Right atrium auricular region (tissue), 2 donors: ENCODE measurements at regions not wholly inside any gene's neighbourhood (a gene's known extent, or its start where the extent isn't known, plus 50 kb on each side); places are given as distances from the start of the nearest gene placed in this dataset.

Source experiments
- DNase-seq: peaks from one replicate; pipeline ENCODE4 v3.0.0-alpha.2; 2019; ENCODE audit warnings: low spot score
- H3K27ac ChIP-seq, 2 donors: fragments of 200-600 bp; sonication (generic); 1 replicate in 1 of 2; 2 replicates in 1 of 2; pipeline ENCODE4 v1.5.1; 2016 to 2019
- H3K27me3 ChIP-seq, 2 donors: fragments of 200-600 bp; sonication (generic); one replicate each; pipeline versions ENCODE4 v1.5.1 to v1.6.0; 2017 to 2019
- H3K36me3 ChIP-seq: fragments of 200-600 bp; sonication (generic); one replicate; pipeline ENCODE4 v1.5.1; 2016
- H3K4me1 ChIP-seq, 2 donors: fragments of 200-600 bp; sonication (generic); one replicate each; pipeline versions ENCODE4 v1.5.1 to v1.6.0; 2017 to 2019
- H3K4me3 ChIP-seq, 2 donors: fragments of 200-600 bp; sonication (generic); 1 replicate in 1 of 2; 2 replicates in 1 of 2; pipeline ENCODE4 v1.5.1; 2017 to 2019; ENCODE audit warnings: mild to moderate bottlenecking in 1 of 2, moderate library complexity in 1 of 2
- H3K9me3 ChIP-seq, 2 donors: fragments of 200-600 bp; sonication (generic); one replicate each; pipeline ENCODE4 v1.5.1; 2019
- TF ChIP-seq, protein P1 (sequence below), 2 donors: fragments of 200-600 bp; sonication (generic); IDR thresholded peaks; one replicate each; pipeline ENCODE4 v1.5.1; 2019; ENCODE audit warnings: antibody characterized with exemption in 2 of 2

DNA sequence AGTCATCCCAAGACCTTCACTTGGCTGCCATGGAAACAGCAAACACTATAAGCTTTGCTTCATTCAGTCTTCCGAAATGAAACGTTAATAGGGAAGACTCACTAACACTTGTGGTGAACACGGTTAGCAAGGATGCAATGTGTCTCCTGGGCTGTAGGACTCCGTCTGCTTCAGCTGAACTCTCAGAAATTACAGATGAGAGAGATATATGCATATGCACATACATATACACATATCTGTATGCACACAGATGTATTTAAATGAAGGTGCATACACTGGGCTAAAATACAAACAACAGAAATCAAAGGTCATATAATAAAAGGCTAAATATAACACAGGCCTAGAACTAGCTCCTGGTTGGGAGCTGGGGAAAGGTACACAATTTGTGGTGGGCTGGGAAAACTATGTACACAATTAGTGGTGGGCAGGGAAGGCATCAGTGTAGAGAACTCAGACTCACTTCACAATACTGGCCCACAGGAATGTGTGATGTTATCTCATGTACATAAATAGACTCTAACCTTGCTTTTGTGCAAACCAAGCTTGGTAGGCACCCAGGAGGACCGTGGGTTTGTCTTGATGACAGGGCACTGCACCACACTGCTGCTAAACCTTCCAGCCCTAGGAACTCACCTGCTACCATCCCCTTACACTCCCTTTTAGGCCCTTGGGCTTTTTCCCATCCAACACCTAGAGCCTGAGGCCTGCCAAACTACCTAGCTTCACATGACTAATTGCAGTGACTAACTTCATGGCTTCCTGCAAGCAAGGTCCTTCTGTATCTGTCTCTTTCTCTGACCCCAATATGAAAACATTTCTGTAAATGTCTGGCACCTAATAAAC, 873.1 kb downstream of the NSUN3 start:
- TF ChIP-seq, protein P1, sequence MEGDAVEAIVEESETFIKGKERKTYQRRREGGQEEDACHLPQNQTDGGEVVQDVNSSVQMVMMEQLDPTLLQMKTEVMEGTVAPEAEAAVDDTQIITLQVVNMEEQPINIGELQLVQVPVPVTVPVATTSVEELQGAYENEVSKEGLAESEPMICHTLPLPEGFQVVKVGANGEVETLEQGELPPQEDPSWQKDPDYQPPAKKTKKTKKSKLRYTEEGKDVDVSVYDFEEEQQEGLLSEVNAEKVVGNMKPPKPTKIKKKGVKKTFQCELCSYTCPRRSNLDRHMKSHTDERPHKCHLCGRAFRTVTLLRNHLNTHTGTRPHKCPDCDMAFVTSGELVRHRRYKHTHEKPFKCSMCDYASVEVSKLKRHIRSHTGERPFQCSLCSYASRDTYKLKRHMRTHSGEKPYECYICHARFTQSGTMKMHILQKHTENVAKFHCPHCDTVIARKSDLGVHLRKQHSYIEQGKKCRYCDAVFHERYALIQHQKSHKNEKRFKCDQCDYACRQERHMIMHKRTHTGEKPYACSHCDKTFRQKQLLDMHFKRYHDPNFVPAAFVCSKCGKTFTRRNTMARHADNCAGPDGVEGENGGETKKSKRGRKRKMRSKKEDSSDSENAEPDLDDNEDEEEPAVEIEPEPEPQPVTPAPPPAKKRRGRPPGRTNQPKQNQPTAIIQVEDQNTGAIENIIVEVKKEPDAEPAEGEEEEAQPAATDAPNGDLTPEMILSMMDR (IDR thresholded peaks at IDR 0.05) = no peak
- no peak overlapping the region for H3K4me3 ChIP-seq

DNA sequence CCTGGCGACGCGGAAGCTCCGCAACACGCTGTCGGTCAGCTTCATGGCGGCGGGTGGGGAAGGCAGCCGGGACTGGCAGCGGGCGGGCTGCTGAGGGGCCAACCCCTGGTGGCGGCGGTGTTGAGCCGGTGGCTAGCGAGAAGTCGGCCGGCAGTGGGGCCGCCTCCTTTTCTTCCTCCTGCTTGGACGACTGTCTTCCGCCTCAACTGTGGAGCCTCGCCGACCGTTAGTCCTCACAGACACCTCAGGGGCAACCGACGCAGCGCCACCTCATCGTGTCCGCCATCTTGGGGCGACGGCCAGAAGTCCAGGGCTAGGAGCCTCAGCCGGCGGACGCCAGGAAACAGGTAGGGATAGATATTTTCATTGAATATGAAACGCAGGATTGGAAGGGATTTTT, 875.1 kb downstream of the NSUN3 start:
- no peaks in the 10 kb centered on the region for H3K27me3 ChIP-seq
- no peak for DNase-seq
- TF ChIP-seq, protein P1 (IDR thresholded peaks at IDR 0.05) = no peak
- peaks cover 0 to 4% of the 10 kb centered on the region in 2 donors for H3K9me3 ChIP-seq
- no peak overlapping the region for H3K4me3 ChIP-seq
- no peaks in the 10 kb centered on the region for H3K36me3 ChIP-seq
- H3K4me1 ChIP-seq = no peaks in the 10 kb centered on the region
- no peak overlapping the region for H3K27ac ChIP-seq

More for the DNA sequence above, 873.1 kb downstream of the NSUN3 start:
- no peak for DNase-seq
- Histone ChIP-seq H3K4me1 (no peaks in the 10 kb centered on the region), H3K36me3 (no peaks in the 10 kb centered on the region), H3K9me3 (no peaks in the 10 kb centered on the region), H3K27me3 (no peaks in the 10 kb centered on the region), H3K27ac (no peak overlapping the region)

DNA sequence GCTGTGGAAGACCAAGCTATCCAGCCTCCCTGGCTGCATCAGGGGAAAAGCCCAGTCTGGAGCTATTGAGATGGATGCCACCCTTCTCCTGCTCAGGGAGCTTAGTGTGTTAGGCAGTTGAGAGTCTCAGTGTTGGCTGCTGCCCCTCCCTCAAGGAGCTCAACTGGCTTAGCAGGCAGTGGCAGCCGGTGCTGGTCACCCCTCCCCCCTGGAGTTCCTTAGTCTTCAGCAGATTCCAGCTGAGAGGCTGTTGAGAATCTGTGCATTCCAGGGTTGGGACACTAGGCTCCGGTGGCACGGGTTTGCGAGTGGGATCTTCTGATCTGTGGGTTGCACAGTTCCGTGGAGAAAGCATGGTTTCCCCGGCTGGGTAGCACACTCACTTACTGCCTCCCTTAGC, 883.8 kb downstream of the NSUN3 start:
- H3K9me3 ChIP-seq = peaks cover 0 to 4% of the 10 kb centered on the region in 2 donors
- H3K4me1 ChIP-seq = peaks cover 0 to 3% of the 10 kb centered on the region in 2 donors
- no peak for DNase-seq
- no peak overlapping the region for H3K27ac ChIP-seq
- H3K36me3 ChIP-seq = no peaks in the 10 kb centered on the region
- TF ChIP-seq, protein P1 (IDR thresholded peaks at IDR 0.05) = no peak
- no peaks in the 10 kb centered on the region for H3K27me3 ChIP-seq
- H3K4me3 ChIP-seq = no peak overlapping the region

DNA sequence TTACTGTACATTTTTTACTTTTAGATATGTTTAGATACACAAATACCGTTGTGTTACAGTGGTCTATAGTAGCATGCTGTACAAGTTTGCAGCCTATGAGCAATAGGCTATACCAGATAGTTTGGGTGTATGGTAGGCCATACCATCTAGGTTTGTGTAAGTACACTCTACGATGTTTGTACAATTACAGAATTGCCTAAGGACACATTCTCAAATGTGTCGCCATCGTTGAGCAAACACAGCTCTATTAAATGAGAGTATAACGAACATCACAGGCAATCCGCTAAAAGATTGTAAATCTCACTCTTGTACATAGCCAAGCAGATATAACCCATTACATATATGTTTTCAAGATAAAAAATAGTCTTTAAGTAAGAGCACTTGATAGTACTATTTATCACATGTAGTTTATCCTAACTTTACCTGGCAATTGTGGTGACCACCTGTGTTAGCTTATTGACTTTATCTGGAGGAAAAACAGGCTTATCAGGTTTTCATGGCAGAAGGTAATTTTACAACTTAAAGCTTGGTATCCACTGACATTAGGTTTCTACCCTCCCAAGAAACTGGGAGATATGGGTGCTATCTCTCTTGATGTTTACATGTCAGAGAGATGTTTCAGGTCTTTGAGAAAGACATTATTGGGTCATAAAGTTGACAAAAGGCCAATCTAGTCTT, 898.7 kb downstream of the NSUN3 start:
- Histone ChIP-seq H3K36me3 (no peaks in the 10 kb centered on the region), H3K27ac (no peak overlapping the region), H3K4me3 (no peak overlapping the region), H3K4me1 (no peaks in the 10 kb centered on the region), H3K27me3 (no peaks in the 10 kb centered on the region), H3K9me3 (no peaks in the 10 kb centered on the region)
- TF ChIP-seq, protein P1 (IDR thresholded peaks at IDR 0.05) = no peak
- DNase-seq = no peak

DNA sequence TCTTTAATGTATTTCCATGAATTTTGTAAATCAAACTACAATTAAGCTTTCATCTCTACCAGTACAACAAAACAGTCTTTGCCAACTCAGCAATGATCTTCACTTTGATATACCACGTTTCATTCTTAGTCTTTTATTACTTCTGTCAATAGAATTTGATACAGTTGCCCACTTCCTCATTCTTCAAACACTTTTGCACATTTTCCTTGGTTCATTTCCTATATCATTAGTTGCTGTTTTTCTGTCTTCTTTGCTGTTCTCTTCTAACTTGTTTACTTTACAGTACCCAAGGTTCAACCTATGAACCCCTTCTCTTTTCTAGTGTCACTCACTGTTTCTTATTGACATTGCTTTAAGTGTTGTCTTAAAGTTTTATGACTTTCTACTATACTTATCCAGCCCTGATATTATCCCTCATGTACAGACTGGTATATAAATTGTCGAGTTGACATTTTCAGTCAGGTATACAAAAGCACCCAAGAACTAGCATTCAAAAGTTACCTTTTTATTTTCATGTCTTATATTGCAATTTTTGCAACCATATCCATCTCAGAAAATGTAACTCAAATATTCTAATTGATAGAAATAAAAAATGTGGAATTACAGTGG, 903.1 kb downstream of the NSUN3 start:
- no peak overlapping the region for H3K4me3 ChIP-seq
- TF ChIP-seq, protein P1 (IDR thresholded peaks at IDR 0.05) = no peak
- no peak overlapping the region for H3K27ac ChIP-seq
- no peaks in the 10 kb centered on the region for H3K9me3 ChIP-seq
- no peaks in the 10 kb centered on the region for H3K27me3 ChIP-seq
- DNase-seq = no peak
- H3K36me3 ChIP-seq = no peaks in the 10 kb centered on the region
- no peaks in the 10 kb centered on the region for H3K4me1 ChIP-seq
